Astrocyte of the cerebellum (primary cell): ENCODE measurements at regions not wholly inside any gene's neighbourhood (a gene's known extent, or its start where the extent isn't known, plus 50 kb on each side); places are given as distances from the start of the nearest gene placed in this dataset.

Source experiments
- DNase-seq: peaks from one replicate; pipeline ENCODE4 v3.0.0-alpha.2; 2011; ENCODE audit warnings: low read depth
- H3K4me3 ChIP-seq: 2 replicates; pipeline ENCODE4 v1.5.1; 2011; ENCODE audit warnings: mild to moderate bottlenecking, low read depth, low read length, moderate library complexity
- CTCF ChIP-seq: IDR thresholded peaks from 2 replicates; pipeline ENCODE4 v1.5.1; 2012; ENCODE audit warnings: low read length, low read depth, moderate library complexity, mild to moderate bottlenecking; ENCODE audit errors: missing control alignments
- in situ Hi-C: cut with HindIII; loops from 2 replicates; pipeline ENCODE4 v1.10.0; 2017; ENCODE audit warnings: low sequenced_read_pairs

GRCh38 chr6:68238097-68238601 lies 396.9 kb upstream of the ADGRB3 start:
- H3K4me3 ChIP-seq = no peak overlapping the region
- in situ Hi-C loops = no loop called here
- DNase-seq = no peak
- TF ChIP-seq CTCF = no peak

- no peak overlapping the region for H3K4me3 ChIP-seq
- no peak for TF ChIP-seq CTCF
Observed at GRCh38 chr6:68237205-68237604, 397.9 kb upstream of the ADGRB3 start.

GRCh38 chr6:68235326-68235784 lies 399.7 kb upstream of the ADGRB3 start:
- DNase-seq = no peak
- H3K4me3 ChIP-seq = no peak overlapping the region
- in situ Hi-C loops = no loop called here
- no peak for TF ChIP-seq CTCF

More at GRCh38 chr6:68237205-68237604, 397.9 kb upstream of the ADGRB3 start:
- no peak for DNase-seq
- in situ Hi-C loops = no loop called here

GRCh38 chr6:68233623-68234022 lies 401.5 kb upstream of the ADGRB3 start:
- in situ Hi-C loops = no loop called here

GRCh38 chr6:68229566-68229965 lies 405.5 kb upstream of the ADGRB3 start:
- no peak for TF ChIP-seq CTCF
- in situ Hi-C loops = no loop called here
- no peak overlapping the region for H3K4me3 ChIP-seq
- DNase-seq = peak; percentile 36

More at GRCh38 chr6:68233623-68234022, 401.5 kb upstream of the ADGRB3 start:
- no peak for DNase-seq
- H3K4me3 ChIP-seq = no peak overlapping the region
- no peak for TF ChIP-seq CTCF

- in situ Hi-C loops = no loop called here
- DNase-seq = no peak
- TF ChIP-seq CTCF = peak; percentile 35
- H3K4me3 ChIP-seq = no peak overlapping the region
Observed at GRCh38 chr6:68226460-68226859, 408.6 kb upstream of the ADGRB3 start.
